Heart left ventricle (tissue), 13 donors: ENCODE measurements at regions not wholly inside any gene's neighbourhood (a gene's known extent, or its start where the extent isn't known, plus 50 kb on each side); places are given as distances from the start of the nearest gene placed in this dataset.

Experiments used
- POLR2A ChIP-seq, 2 donors: fragments of 450-650 bp; IDR thresholded peaks; one replicate each; pipeline ENCODE4 v1.6.1; 2017; ENCODE audit warnings: antibody characterized with exemption in 2 of 2, mild to moderate bottlenecking in 2 of 2, moderate library complexity in 2 of 2
- TF ChIP-seq, protein P1 (sequence below), 12 donors: fragments of 200-600 bp; sonication (generic) in 4 of 12; IDR thresholded peaks; one replicate each; pipeline versions ENCODE4 v1.5.0 to v1.8.0; 2018 to 2022; ENCODE audit warnings: antibody characterized with exemption in 12 of 12, mild to moderate bottlenecking in 5 of 12
- donor health status: ischemic (EF 13 %, LVEDD 7.1; RV severe dilation, severe dysfunction).
- donor health status: DM: no; HTN: yes; CAD: no.
- donor health status: DM: no; HTN: no; CAD: no.
- donor health status: ischemic (EF 25% LVEDD 6.9; RV normal size, moderate dysfunction).
- donor health status: ischemic (EF 25% LVEDD 5.7; RV mildly dilated, moderate dysfunction).
- donor health status: ischemic (EF 35%, LVEDD 5.7; RV mildly dilated, moderate dysfunction).
- donor health status: nonischemic (EF 11% LVEDD 7.7; RV severe dilation, severe dysfunction).
- donor health status: DM: yes; HTN: yes; CAD: no.
- donor health status: PGD.
- donor health status: ischemic (EF 29% LVEDD 5.4; RV normal size, mild dysfunction).
- donor health status: nonischemic (EF 23%, LVEDD 6.1; RV moderate dilation, normal function).

- TF ChIP-seq, protein P1, sequence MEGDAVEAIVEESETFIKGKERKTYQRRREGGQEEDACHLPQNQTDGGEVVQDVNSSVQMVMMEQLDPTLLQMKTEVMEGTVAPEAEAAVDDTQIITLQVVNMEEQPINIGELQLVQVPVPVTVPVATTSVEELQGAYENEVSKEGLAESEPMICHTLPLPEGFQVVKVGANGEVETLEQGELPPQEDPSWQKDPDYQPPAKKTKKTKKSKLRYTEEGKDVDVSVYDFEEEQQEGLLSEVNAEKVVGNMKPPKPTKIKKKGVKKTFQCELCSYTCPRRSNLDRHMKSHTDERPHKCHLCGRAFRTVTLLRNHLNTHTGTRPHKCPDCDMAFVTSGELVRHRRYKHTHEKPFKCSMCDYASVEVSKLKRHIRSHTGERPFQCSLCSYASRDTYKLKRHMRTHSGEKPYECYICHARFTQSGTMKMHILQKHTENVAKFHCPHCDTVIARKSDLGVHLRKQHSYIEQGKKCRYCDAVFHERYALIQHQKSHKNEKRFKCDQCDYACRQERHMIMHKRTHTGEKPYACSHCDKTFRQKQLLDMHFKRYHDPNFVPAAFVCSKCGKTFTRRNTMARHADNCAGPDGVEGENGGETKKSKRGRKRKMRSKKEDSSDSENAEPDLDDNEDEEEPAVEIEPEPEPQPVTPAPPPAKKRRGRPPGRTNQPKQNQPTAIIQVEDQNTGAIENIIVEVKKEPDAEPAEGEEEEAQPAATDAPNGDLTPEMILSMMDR (IDR thresholded peaks at IDR 0.05): no peak
- no peak for TF ChIP-seq POLR2A (IDR thresholded peaks at IDR 0.05)
Measured at GRCh38 chr6:43941174-43941573, 171.2 kb downstream of the VEGFA start.
